ENCODE measurements at regions not wholly inside any gene's neighbourhood (a gene's known extent, or its start where the extent isn't known, plus 50 kb on each side); places are given as distances from the start of the nearest gene placed in this dataset.
"Not testable (repeated sequence)": the region's sequence is repeated elsewhere in the genome, so short reads cannot be mapped to it uniquely, and the experiment has no call there.

DNA sequence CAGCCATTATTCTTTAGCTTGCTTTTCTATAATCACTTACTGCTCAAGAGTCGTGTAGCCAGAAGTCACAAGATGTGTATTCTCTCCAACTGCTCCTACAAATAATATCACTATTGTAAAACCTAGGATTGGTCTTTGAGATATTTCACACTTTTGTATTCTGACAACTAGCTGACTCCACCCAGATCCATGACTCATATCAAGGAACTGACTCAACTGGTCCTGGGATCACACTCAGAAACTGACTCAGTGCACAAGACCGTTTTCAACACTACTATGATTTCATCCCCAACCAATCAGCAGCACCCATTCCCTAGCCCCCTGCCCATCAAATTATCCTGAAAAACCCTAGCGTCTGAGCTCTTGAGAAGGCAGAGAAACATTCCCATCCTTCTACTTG, 56.5 kb upstream of the ORC5 start:
- in situ Hi-C loops (cut with HindIII; ENCODE audit: low sequenced_read_pairs): no loop called here
- no peak for DNase-seq (ENCODE audit: low spot score)

DNA sequence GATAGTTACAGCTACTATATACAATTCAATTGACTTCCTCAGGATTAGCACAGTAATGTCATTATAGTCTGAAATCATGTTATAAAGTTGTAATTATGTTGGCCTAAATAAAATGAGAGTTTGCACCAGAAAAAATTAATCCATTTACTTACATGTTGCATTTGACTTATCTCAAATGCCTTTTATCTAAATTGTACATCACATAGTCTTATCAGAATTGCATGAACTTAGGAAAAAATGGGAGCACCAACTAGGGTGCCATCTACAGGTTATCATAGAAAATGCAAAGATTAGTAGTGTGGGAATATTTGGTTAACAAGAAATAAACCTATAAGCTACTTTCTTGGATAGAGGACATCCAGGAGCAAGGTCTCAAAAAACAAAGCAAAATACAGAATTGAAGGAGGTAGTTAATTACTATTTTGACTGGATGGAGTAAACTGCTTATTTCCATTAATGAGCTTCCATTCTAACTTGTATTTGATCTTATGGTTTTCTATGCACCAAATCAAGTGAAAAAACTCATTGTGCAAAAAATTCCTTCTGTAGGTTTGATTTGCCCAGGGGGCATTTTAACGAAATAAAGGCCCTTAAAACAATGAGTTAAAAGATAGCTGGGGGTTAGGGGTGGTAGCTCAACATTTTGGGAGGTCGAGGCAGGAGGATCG, 60.0 kb upstream of the ORC5 start:
- peak; percentile 59 for DNase-seq (ENCODE audit: low spot score)
- in situ Hi-C loops (cut with HindIII; ENCODE audit: low sequenced_read_pairs): no loop called here

DNA sequence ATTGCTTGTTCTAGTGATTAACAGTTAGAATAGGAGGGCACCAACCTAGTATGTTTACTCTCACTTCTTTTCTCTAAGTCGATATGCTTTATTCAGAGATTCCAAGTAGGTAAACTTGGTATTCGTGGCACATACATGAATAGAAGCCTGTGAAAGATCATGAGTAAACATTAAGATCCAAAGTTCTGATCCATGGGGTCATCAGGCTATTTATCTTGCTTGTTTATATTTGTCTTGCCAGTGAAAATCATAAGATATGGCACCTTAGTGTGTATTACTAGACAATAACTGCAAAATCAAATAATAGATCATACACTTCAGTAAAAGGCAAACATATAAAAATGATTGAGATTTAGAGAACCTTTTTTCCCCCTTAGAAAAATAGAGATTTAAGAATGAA, 56.5 kb upstream of the LHFPL3 start:
- DNase-seq (ENCODE audit: low spot score): no peak
- in situ Hi-C loops (cut with HindIII; ENCODE audit: low sequenced_read_pairs): no loop called here

DNA sequence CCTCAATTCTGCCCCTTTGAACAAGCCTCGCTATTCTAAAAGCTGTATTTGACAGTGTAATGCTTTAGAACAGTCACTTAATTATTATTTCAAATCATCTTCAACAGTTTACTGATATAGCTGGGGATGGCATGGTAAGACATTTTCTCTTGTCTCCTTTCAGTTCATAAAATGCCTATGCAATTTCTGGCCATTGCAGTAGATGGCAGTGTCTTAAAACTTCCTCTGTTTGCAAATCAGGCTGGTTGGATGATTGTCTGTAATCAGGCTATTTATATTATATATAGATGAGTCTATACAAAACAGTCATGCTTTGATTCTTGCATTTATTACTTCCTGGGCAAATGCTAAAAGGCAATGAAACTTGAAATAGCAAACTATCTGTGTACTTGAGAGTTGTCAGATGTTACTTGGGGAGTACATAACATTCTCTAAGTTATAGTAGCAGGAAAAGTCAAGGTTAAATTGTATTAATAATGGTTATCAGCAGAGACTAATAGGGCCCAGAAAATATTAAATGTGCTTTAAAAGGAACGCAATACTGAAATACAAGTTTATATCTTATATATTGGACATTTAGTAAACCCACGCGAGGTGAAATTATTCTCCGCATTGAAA, 55.5 kb upstream of the LHFPL3 start:
- in situ Hi-C loops (cut with HindIII; ENCODE audit: low sequenced_read_pairs): no loop called here
- peak; percentile 55 for DNase-seq (ENCODE audit: low spot score)

DNA sequence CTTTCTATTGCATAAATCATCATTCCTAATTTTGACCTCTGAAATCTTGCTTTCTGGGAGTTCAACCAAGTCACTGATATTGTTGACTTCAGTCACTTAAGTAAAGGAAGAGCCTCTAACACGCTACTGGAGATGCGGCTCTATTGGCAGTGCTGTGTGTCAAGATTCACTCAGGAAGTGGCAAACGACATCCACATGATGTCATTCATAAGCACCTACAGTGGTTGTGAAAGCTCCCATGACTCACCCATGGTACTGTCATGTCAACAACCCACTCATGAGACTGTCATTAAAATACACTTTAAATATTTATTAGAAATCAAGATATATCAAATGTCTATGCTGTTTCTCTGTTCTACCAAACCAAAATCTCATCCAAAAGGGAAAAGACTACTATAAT, 52.5 kb upstream of the LHFPL3 start:
- in situ Hi-C loops (cut with HindIII; ENCODE audit: low sequenced_read_pairs): no loop called here
- no peak for DNase-seq (ENCODE audit: low spot score)

DNA sequence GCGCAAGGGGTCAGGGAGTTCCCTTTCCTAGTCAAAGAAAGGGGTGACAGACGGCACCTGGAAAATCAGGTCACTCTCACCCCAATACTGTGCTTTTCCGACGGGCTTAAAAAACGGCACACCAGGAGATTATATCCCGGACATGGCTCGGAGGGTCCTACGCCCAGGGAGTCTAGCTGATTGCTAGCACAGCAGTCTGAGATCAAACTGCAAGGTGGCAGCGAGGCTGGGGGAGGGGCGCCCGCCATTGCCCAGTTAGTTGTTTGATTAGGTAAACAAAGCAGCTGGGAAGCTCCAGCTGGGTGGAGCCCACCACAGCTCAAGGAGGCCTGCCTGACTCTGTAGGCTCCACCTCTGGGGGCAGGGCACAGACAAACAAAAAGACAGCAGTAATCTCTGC, 51.7 kb upstream of the LHFPL3 start:
- in situ Hi-C loops (cut with HindIII; ENCODE audit: low sequenced_read_pairs); DNase-seq (ENCODE audit: low spot score): not testable (repeated sequence)

All from G401 (cell line).